SJSA1 (cell line): ENCODE measurements at regions not wholly inside any gene's neighbourhood (a gene's known extent, or its start where the extent isn't known, plus 50 kb on each side); places are given as distances from the start of the nearest gene placed in this dataset.
A peak's percentile ranks its signal among the peaks of the same experiment; 100 is the strongest.
"Not testable (repeated sequence)": the region's sequence is repeated elsewhere in the genome, so short reads cannot be mapped to it uniquely, and the experiment has no call there.

ENCODE experiments used
- DNase-seq, 2 experiments: peaks; one replicate each; pipeline ENCODE4 v3.0.0-alpha.2; 2015 to 2020; ENCODE audit warnings: low spot score in 2 of 2, low read depth in 1 of 2
- H3K27ac ChIP-seq: fragments of 250-450 bp; sonication (Bioruptor Pico); 2 replicates; pipeline ENCODE4 v1.5.1; 2020; ENCODE audit warnings: mild to moderate bottlenecking, moderate library complexity
- H3K27me3 ChIP-seq: fragments of 250-450 bp; sonication (Bioruptor Pico); replicated peaks from 2 replicates; pipeline ENCODE4 v1.5.1; 2020; ENCODE audit warnings: mild to moderate bottlenecking, moderate library complexity
- H3K36me3 ChIP-seq: fragments of 250-450 bp; sonication (Bioruptor Pico); 2 replicates; pipeline ENCODE4 v1.5.1; 2020; ENCODE audit warnings: mild to moderate bottlenecking
- H3K4me1 ChIP-seq: fragments of 250-450 bp; sonication (Bioruptor Pico); replicated peaks from 2 replicates; pipeline ENCODE4 v1.6.1; 2021; ENCODE audit warnings: mild to moderate bottlenecking
- H3K4me3 ChIP-seq: fragments of 250-450 bp; sonication (Bioruptor Pico); 2 replicates; pipeline ENCODE4 v1.5.1; 2020; ENCODE audit warnings: mild to moderate bottlenecking
- H3K9me3 ChIP-seq: fragments of 250-450 bp; sonication (Bioruptor Pico); replicated peaks from 2 replicates; pipeline ENCODE4 v1.5.1; 2020; ENCODE audit warnings: mild to moderate bottlenecking

GRCh38 chr15:81706816-81707346 is 332.9 kb upstream of the TMC3 start:
- DNase-seq, H3K4me3 ChIP-seq, H3K4me1 ChIP-seq, H3K36me3 ChIP-seq, H3K9me3 ChIP-seq, H3K27me3 ChIP-seq, H3K27ac ChIP-seq: not testable (repeated sequence)

GRCh38 chr15:81705727-81706126 is 331.7 kb upstream of the TMC3 start:
- not testable (repeated sequence) for H3K27ac ChIP-seq, DNase-seq, H3K4me3 ChIP-seq, H3K4me1 ChIP-seq, H3K9me3 ChIP-seq, H3K36me3 ChIP-seq, H3K27me3 ChIP-seq

- H3K27me3 ChIP-seq: no peaks in the 10 kb centered on the region
- no peak overlapping the region for H3K27ac ChIP-seq
- DNase-seq: no peak
- no peaks in the 10 kb centered on the region for H3K36me3 ChIP-seq
- no peaks in the 10 kb centered on the region for H3K4me1 ChIP-seq
- no peaks in the 10 kb centered on the region for H3K9me3 ChIP-seq
- H3K4me3 ChIP-seq: no peak overlapping the region
Measured at GRCh38 chr15:81686021-81686420, 312.0 kb upstream of the TMC3 start.

- Histone ChIP-seq H3K27ac (no peak overlapping the region), H3K4me1 (no peaks in the 10 kb centered on the region), H3K9me3 (no peaks in the 10 kb centered on the region), H3K27me3 (no peaks in the 10 kb centered on the region), H3K36me3 (no peaks in the 10 kb centered on the region), H3K4me3 (no peak overlapping the region)
- DNase-seq: no peak
Measured at GRCh38 chr15:81685237-81685636, 311.2 kb upstream of the TMC3 start.

GRCh38 chr15:81680829-81681228 is 306.8 kb upstream of the TMC3 start:
- Histone ChIP-seq H3K4me3 (no peak overlapping the region), H3K36me3 (no peaks in the 10 kb centered on the region), H3K4me1 (no peaks in the 10 kb centered on the region), H3K27ac (no peak overlapping the region), H3K9me3 (0 out of 2 replicates have a peak, but pooled peaks cover 3% of the 10 kb centered on the region), H3K27me3 (no peaks in the 10 kb centered on the region)
- DNase-seq: no peak

- Histone ChIP-seq H3K9me3 (no peaks in the 10 kb centered on the region), H3K36me3 (no peaks in the 10 kb centered on the region), H3K4me1 (no peaks in the 10 kb centered on the region), H3K27ac (no peak overlapping the region), H3K4me3 (no peak overlapping the region), H3K27me3 (no peaks in the 10 kb centered on the region)
- DNase-seq: no peak
Measured at GRCh38 chr15:81666839-81667238, 292.8 kb upstream of the TMC3 start.

- Histone ChIP-seq H3K36me3 (no peaks in the 10 kb centered on the region), H3K9me3 (no peaks in the 10 kb centered on the region), H3K4me3 (no peak overlapping the region), H3K27me3 (no peaks in the 10 kb centered on the region), H3K4me1 (no peaks in the 10 kb centered on the region), H3K27ac (no peak overlapping the region)
- DNase-seq: no peak
Measured at GRCh38 chr15:81660976-81661375, 287.0 kb upstream of the TMC3 start.

DNA sequence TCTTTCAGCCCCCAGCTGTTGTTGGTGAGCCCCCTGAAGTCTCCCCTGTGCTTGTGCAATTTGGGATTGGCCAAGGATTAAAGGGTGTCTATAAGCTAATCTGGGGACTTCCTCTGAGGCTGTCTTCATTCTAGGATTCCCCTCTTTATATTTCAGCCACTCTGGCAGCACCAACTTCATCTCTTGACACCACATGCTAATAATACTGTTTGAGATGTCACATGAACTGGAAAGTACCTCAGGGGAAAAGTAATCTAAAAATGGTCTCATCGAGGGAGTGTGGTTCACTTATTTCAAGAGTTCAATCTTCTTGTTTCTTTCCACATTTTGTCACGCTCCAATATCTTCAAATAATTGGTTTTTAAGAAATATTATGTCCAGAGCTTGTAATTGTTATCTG is 279.2 kb upstream of the TMC3 start:
- Histone ChIP-seq H3K27ac (no peak overlapping the region), H3K27me3 (no peaks in the 10 kb centered on the region), H3K4me1 (no peaks in the 10 kb centered on the region), H3K4me3 (no peak overlapping the region), H3K36me3 (no peaks in the 10 kb centered on the region), H3K9me3 (no peaks in the 10 kb centered on the region)
- no peak for DNase-seq

- no peaks in the 10 kb centered on the region for H3K36me3 ChIP-seq
- no peak for DNase-seq
- peaks cover 11% of the 10 kb centered on the region for H3K4me1 ChIP-seq
- H3K9me3 ChIP-seq: no peaks in the 10 kb centered on the region; the same call in 1 of the 2 replicates
- no peak overlapping the region for H3K4me3 ChIP-seq
- no peaks in the 10 kb centered on the region for H3K27me3 ChIP-seq
- H3K27ac ChIP-seq: no peak overlapping the region
Measured at GRCh38 chr15:81645470-81645869, 271.5 kb upstream of the TMC3 start.

GRCh38 chr15:81643771-81644170 is 269.8 kb upstream of the TMC3 start:
- Histone ChIP-seq H3K36me3 (no peaks in the 10 kb centered on the region), H3K27me3 (no peaks in the 10 kb centered on the region), H3K4me3 (no peak overlapping the region), H3K9me3 (no peaks in the 10 kb centered on the region; the same call in 1 of the 2 replicates), H3K27ac (no peak overlapping the region), H3K4me1 (peaks cover 11% of the 10 kb centered on the region)
- no peak for DNase-seq

- Histone ChIP-seq H3K27ac (peak overlapping the region; percentile 38; the same call in 1 of the 2 replicates), H3K27me3 (no peaks in the 10 kb centered on the region), H3K4me3 (no peak overlapping the region), H3K9me3 (no peaks in the 10 kb centered on the region; the same call in 1 of the 2 replicates), H3K36me3 (no peaks in the 10 kb centered on the region), H3K4me1 (peaks cover 11% of the 10 kb centered on the region)
- DNase-seq: peak in 1 of 2 experiments; percentile 50
Measured at GRCh38 chr15:81642451-81642990, 268.5 kb upstream of the TMC3 start.

GRCh38 chr15:81636064-81636463 is 262.1 kb upstream of the TMC3 start:
- not testable (repeated sequence) for H3K4me1 ChIP-seq, DNase-seq

GRCh38 chr15:81633889-81634288 is 259.9 kb upstream of the TMC3 start:
- H3K27ac ChIP-seq: no peak overlapping the region
- H3K9me3 ChIP-seq: no peaks in the 10 kb centered on the region
- H3K4me3 ChIP-seq: no peak overlapping the region
- H3K4me1 ChIP-seq: no peaks in the 10 kb centered on the region
- no peaks in the 10 kb centered on the region for H3K27me3 ChIP-seq
- no peak for DNase-seq
- no peaks in the 10 kb centered on the region for H3K36me3 ChIP-seq

More at GRCh38 chr15:81636064-81636463, 262.1 kb upstream of the TMC3 start:
- H3K27ac ChIP-seq, H3K36me3 ChIP-seq, H3K9me3 ChIP-seq, H3K27me3 ChIP-seq, H3K4me3 ChIP-seq: not testable (repeated sequence)

DNA sequence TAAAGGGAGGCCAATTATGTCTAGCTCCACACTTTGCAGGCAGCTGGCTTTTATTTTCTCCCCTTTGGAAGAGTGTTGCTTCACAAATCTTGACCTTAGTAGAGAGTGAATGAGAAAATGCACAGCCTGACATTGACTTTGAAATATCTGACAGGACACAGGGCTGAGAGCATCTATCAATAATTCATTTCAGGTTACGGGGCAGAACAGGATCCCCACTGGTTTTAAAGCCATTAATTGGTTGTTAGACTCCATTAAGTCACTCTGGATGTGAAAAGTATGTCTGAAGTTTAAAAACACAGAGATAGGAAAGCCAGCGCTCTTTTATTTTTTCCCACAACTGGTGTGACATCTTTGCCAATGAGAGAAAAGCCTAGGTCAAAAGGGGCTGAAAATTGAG is 251.9 kb upstream of the TMC3 start:
- Histone ChIP-seq H3K36me3 (no peaks in the 10 kb centered on the region), H3K4me3 (no peak overlapping the region), H3K9me3 (no peaks in the 10 kb centered on the region), H3K27me3 (no peaks in the 10 kb centered on the region), H3K4me1 (no peaks in the 10 kb centered on the region), H3K27ac (no peak overlapping the region)
- no peak for DNase-seq

- Histone ChIP-seq H3K4me1 (no peaks in the 10 kb centered on the region), H3K9me3 (no peaks in the 10 kb centered on the region), H3K27ac (no peak overlapping the region), H3K36me3 (no peaks in the 10 kb centered on the region), H3K27me3 (no peaks in the 10 kb centered on the region; the same call in 1 of the 2 replicates), H3K4me3 (no peak overlapping the region)
- no peak for DNase-seq
Measured at GRCh38 chr15:81619002-81619401, 245.0 kb upstream of the TMC3 start.
